ENCODE measurements at regions not wholly inside any gene's neighbourhood (a gene's known extent, or its start where the extent isn't known, plus 50 kb on each side); places are given as distances from the start of the nearest gene placed in this dataset.

DNA sequence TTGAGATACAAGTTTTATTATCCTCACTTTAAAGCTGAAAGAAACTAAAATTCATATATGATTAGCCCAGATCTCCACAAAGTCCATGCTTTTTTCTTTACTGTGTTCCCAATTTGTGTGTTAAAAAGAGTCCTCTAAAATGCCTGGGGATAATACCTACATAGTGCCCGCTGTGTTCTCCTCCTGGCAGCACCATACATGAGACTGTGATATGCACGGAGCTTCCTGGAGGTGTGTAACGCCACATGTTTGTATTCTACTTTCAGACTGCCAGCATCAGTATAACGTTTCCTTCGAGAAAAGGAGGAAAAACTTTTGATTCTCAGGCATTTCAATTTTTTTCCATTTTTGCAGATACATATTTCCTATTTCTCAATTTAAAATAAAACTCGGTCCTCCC lies 273.3 kb upstream of the TGFBR2 start:
- TF ChIP-seq, protein P1, sequence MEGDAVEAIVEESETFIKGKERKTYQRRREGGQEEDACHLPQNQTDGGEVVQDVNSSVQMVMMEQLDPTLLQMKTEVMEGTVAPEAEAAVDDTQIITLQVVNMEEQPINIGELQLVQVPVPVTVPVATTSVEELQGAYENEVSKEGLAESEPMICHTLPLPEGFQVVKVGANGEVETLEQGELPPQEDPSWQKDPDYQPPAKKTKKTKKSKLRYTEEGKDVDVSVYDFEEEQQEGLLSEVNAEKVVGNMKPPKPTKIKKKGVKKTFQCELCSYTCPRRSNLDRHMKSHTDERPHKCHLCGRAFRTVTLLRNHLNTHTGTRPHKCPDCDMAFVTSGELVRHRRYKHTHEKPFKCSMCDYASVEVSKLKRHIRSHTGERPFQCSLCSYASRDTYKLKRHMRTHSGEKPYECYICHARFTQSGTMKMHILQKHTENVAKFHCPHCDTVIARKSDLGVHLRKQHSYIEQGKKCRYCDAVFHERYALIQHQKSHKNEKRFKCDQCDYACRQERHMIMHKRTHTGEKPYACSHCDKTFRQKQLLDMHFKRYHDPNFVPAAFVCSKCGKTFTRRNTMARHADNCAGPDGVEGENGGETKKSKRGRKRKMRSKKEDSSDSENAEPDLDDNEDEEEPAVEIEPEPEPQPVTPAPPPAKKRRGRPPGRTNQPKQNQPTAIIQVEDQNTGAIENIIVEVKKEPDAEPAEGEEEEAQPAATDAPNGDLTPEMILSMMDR (IDR thresholded peaks at IDR 0.05) = no peak
- TF ChIP-seq POLR2A (IDR thresholded peaks at IDR 0.05) = no peak
